ENCODE measurements at regions not wholly inside any gene's neighbourhood (a gene's known extent, or its start where the extent isn't known, plus 50 kb on each side); places are given as distances from the start of the nearest gene placed in this dataset.

- ChIA-PET CTCF (interaction anchor here (0.6 to 1.1 kb wide), 4 partner anchors 61 to 272 kb away, joined by 3 to 4 read pairs (median 4); no protein-coding TSS in a partner anchor), POLR2A (ENCODE audit: low non-redundant PET) (no interaction called here)
- TF ChIP-seq CTCF (conservative IDR thresholded peaks at IDR 0.05; ENCODE audit: low read depth) = no peak
- H3K27ac ChIP-seq = peak overlapping the region; percentile 73
- DNase-seq (ENCODE audit: low spot score) = no peak
These were observed 51.5 kb upstream of the NOTCH1 start for GRCh38 chr9:136597141-136597885.

DNA sequence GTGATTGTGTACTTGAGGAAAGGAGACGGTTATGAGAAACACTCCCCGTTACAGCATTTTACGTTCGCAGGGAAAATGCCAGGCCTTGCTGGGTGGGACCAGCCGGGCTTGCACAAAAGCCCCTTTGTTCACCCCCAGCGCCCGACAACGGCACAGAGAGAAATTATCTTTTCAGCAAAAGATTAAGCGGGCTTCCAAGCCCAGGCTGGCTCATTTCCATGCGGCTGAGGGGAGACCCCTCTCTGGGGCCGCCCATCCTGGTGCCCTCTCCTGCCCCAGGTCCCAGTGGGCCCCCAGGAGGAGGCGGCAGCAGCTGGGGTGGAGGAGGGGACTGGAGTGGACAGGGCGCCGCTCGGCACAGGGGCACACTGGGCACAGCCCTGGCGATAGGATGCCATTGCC is 50.8 kb upstream of the NOTCH1 start:
- peak overlapping the region; percentile 73 for H3K27ac ChIP-seq
- POLR2A ChIA-PET (ENCODE audit: low non-redundant PET) = no interaction called here
- TF ChIP-seq CTCF (conservative IDR thresholded peaks at IDR 0.05; ENCODE audit: low read depth) = no peak
- CTCF ChIA-PET = interaction anchor here (1.1 kb wide), 1 partner anchor 75 kb away, joined by 4 read pairs; no protein-coding TSS in a partner anchor
- no peak for DNase-seq (ENCODE audit: low spot score)

DNA sequence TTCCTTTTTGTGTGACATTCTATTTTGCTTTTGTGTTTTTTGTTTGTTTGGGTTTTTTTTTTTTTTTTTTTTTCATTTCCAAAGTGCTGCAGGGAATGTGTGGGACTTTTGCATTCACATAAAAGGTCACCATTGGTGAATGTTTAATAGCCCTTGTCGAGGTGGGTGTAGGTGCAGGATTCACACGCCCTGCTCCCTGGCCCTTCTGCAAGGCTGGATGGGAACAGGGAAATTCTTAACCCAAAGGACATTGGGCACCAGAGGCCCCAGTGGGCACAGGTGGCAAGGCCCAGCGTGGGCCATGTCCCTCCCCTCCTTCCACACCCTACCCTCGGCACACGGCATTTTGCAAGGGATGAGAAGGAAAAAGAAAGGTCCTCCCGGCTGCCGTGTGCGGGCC is 50.4 kb upstream of the NOTCH1 start:
- no peak for TF ChIP-seq CTCF (conservative IDR thresholded peaks at IDR 0.05; ENCODE audit: low read depth)
- ChIA-PET POLR2A (ENCODE audit: low non-redundant PET) (no interaction called here), CTCF (no interaction called here)
- DNase-seq (ENCODE audit: low spot score) = no peak
- H3K27ac ChIP-seq = peak overlapping the region; percentile 73

DNA sequence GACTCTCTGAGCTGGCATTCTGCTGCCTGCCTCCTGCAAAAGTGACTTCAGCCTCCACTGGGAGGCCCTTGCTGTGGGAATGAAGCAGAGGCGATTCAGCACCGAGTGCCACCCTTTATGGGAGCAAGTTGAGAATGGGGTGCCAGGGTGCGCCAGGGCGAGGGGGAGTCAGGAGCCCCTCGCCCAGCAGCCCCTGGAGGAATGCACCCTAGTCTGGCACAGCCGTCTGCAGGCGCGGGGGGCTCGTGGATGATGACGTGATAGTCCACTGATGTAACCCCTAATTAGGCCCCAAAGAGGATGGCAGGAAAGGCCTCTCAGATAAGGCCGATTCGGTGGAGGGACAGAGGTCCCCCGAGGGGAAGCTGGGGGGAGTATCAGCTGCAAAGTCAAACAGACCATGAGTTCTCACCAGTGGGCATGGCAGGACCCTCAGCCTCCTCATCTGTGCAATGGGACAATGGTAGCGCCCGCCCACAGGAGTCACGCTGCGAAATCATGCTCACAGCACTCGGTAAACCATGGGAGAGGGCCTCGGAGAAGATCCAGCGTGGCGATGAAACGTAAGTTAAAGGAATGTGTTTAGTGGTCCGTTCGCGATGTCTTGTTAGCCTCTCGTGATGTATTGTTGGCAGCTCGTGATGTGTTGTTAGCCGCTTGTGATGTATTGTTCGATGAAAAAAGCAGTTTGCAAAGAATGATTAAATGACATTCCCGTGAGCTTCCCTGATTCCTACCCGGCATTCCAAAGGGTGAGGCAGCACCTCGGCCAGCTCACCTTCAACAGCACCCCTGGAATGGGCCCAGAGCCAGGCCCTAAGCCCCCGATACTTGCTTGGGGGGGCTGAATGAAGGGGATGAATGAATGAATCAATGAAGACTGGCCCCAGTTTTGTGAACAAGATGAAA is 49.7 kb upstream of the NOTCH1 start:
- ChIA-PET POLR2A (ENCODE audit: low non-redundant PET) (no interaction called here), CTCF (no interaction called here)
- no peak overlapping the region for H3K27ac ChIP-seq
- no peak for DNase-seq (ENCODE audit: low spot score)
- no peak for TF ChIP-seq CTCF (conservative IDR thresholded peaks at IDR 0.05; ENCODE audit: low read depth)
